HepG2 (cell line): ENCODE measurements at regions not wholly inside any gene's neighbourhood (a gene's known extent, or its start where the extent isn't known, plus 50 kb on each side); places are given as distances from the start of the nearest gene placed in this dataset.
A peak's percentile ranks its signal among the peaks of the same experiment; 100 is the strongest.

Experiments
- BRCA1 ChIP-seq: sonication (generic); formaldehyde crosslinking; IDR thresholded peaks from 2 replicates; pipeline ENCODE4 v1.4.0; 2020; ENCODE audit warnings: missing genetic modification reagents
- E2F2 ChIP-seq: sonication (generic); formaldehyde crosslinking; IDR thresholded peaks from 2 replicates; pipeline ENCODE4 v1.4.0; 2020; ENCODE audit warnings: missing genetic modification reagents, borderline replicate concordance
- ESRRA ChIP-seq: sonication (generic); formaldehyde crosslinking; IDR thresholded peaks from 2 replicates; pipeline ENCODE4 v1.5.1; 2020; ENCODE audit warnings: mild to moderate bottlenecking, low read depth, missing genetic modification reagents
- GTF3A ChIP-seq: sonication (generic); formaldehyde crosslinking; conservative IDR thresholded peaks from 2 replicates; pipeline ENCODE4 v1.4.0; 2020; ENCODE audit warnings: mild to moderate bottlenecking, missing genetic modification reagents
- PRDM10 ChIP-seq: sonication (generic); formaldehyde crosslinking; IDR thresholded peaks from 2 replicates; pipeline ENCODE4 v1.4.0; 2020; ENCODE audit warnings: low read depth, missing genetic modification reagents
- PRDM15 ChIP-seq: sonication (generic); formaldehyde crosslinking; IDR thresholded peaks from 2 replicates; pipeline ENCODE4 v1.4.0; 2020; ENCODE audit warnings: missing genetic modification reagents
- SAP130 ChIP-seq: IDR thresholded peaks from 2 replicates; pipeline ENCODE4 v1.6.1; 2016; ENCODE audit warnings: low read depth
- THAP11 ChIP-seq: IDR thresholded peaks from 2 replicates; pipeline ENCODE4 v1.6.1; 2016; ENCODE audit warnings: missing biosample characterization, missing genetic modification reagents
- TSC22D2 ChIP-seq: sonication (generic); formaldehyde crosslinking; IDR thresholded peaks from 2 replicates; pipeline ENCODE4 v1.5.1; 2020; ENCODE audit warnings: missing genetic modification reagents, mild to moderate bottlenecking, borderline replicate concordance
- ZC3H13 ChIP-seq: sonication (generic); formaldehyde crosslinking; IDR thresholded peaks from 2 replicates; pipeline ENCODE4 v1.8.1; 2023; ENCODE audit warnings: mild to moderate bottlenecking, missing genetic modification reagents, moderate library complexity
- ZFP1 ChIP-seq: IDR thresholded peaks from 2 replicates; pipeline ENCODE4 v1.6.1; 2016
- ZFP91 ChIP-seq: sonication (generic); formaldehyde crosslinking; IDR thresholded peaks from 2 replicates; pipeline ENCODE4 v1.9.0; 2022; ENCODE audit warnings: missing genetic modification reagents, mild to moderate bottlenecking, borderline replicate concordance
- ZKSCAN8 ChIP-seq: IDR thresholded peaks from 2 replicates; pipeline ENCODE4 v1.6.1; 2016; ENCODE audit warnings: borderline replicate concordance, missing genetic modification reagents, missing compliant biosample characterization
- ZNF225 ChIP-seq: sonication (generic); formaldehyde crosslinking; IDR thresholded peaks from 2 replicates; pipeline ENCODE4 v1.4.0; 2020; ENCODE audit warnings: mild to moderate bottlenecking, missing genetic modification reagents
- ZNF354B ChIP-seq: sonication (generic); formaldehyde crosslinking; IDR thresholded peaks from 2 replicates; pipeline ENCODE4 v1.8.0; 2022; ENCODE audit warnings: mild to moderate bottlenecking, missing genetic modification reagents
- ZNF770 ChIP-seq: sonication (generic); formaldehyde crosslinking; IDR thresholded peaks from 2 replicates; pipeline ENCODE4 v1.5.0; 2020; ENCODE audit warnings: mild to moderate bottlenecking, missing genetic modification reagents

- peak; percentile 96 for TF ChIP-seq ZKSCAN8 (CRISPR knock-in tag)
- TF ChIP-seq THAP11: peak; percentile 79
- peak; percentile 93 for TF ChIP-seq ZFP1
- TF ChIP-seq GTF3A: no peak
- peak; percentile 40; the same call in 1 of the 2 replicates for TF ChIP-seq ZNF770
- TF ChIP-seq PRDM15 (CRISPR knock-in tag): peak; percentile 50; the same call in 1 of the 2 replicates
- peak; percentile 58; the same call in 1 of the 2 replicates for TF ChIP-seq ZFP91 (CRISPR knock-in tag)
- TF ChIP-seq SAP130 (CRISPR knock-in tag): peak; percentile 90
- no peak for TF ChIP-seq TSC22D2 (CRISPR knock-in tag)
- TF ChIP-seq ZNF225: no peak
- peak; percentile 84; the same call in 1 of the 2 replicates for TF ChIP-seq ZNF354B (CRISPR knock-in tag)
- no peak for TF ChIP-seq ZC3H13 (CRISPR knock-in tag)
- TF ChIP-seq E2F2 (CRISPR knock-in tag): no peak
- 0 out of 2 replicates have a peak, but pooled peaks have one; percentile 11 for TF ChIP-seq BRCA1 (CRISPR knock-in tag)
- peak; percentile 78; the same call in 1 of the 2 replicates for TF ChIP-seq PRDM10 (CRISPR knock-in tag)
- TF ChIP-seq ESRRA (CRISPR knock-in tag): 0 out of 2 replicates have a peak, but pooled peaks have one; percentile 60
Observed at GRCh38 chr6:137794516-137795201, 72.4 kb upstream of the TNFAIP3 start (continued).
